ENCODE measurements at regions not wholly inside any gene's neighbourhood (a gene's known extent, or its start where the extent isn't known, plus 50 kb on each side); places are given as distances from the start of the nearest gene placed in this dataset.

GRCh38 chr2:120598416-120598815, 137.3 kb upstream of the GLI2 start:
- TF ChIP-seq CTCF (IDR thresholded peaks at IDR 0.05) (no peak), POLR2AphosphoS5 (IDR thresholded peaks at IDR 0.05) (no peak), POLR2A (IDR thresholded peaks at IDR 0.05) (no peak)
